Peyer's patch (tissue), 4 donors: ENCODE measurements at regions not wholly inside any gene's neighbourhood (a gene's known extent, or its start where the extent isn't known, plus 50 kb on each side); places are given as distances from the start of the nearest gene placed in this dataset.

Experiments used
- CTCF ChIP-seq, 6 experiments: fragments of 450-650 bp in 4 of 6; fragments of 200-600 bp in 2 of 6; sonication (generic) in 1 of 6; IDR thresholded peaks; one replicate each; pipeline ENCODE4 v1.5.1; 2017 to 2019; ENCODE audit warnings: antibody characterized with exemption in 6 of 6, mild to moderate bottlenecking in 3 of 6, moderate library complexity in 1 of 6
- POLR2A ChIP-seq, 2 donors: fragments of 450-650 bp; IDR thresholded peaks; one replicate each; pipeline ENCODE4 v1.5.1; 2017; ENCODE audit warnings: antibody characterized with exemption in 2 of 2, mild to moderate bottlenecking in 2 of 2, moderate library complexity in 2 of 2

DNA sequence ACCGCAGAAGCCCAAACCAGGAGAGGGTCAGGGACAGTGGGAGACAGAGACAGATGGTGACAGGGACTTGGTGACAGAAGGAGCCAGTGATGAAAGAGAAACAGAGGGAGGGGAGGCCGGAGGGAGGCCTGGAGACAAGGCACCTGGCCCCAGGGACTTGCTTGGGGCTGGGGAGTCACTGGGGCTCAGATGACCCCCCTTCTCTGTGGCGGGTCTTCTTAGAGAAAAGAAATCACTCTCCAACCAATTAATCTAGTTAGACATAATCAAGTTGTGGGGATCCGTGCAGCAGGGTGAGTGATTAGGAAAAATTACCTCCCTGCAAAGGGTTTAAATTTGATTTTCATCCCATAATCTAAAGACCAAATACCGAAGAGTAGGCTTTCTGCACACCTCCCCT is 519.8 kb downstream of the PTPRU start:
- TF ChIP-seq POLR2A (IDR thresholded peaks at IDR 0.05): no peak
- no peak for TF ChIP-seq CTCF (IDR thresholded peaks at IDR 0.05)
